Stomach (tissue), 8 donors: ENCODE measurements at regions not wholly inside any gene's neighbourhood (a gene's known extent, or its start where the extent isn't known, plus 50 kb on each side); places are given as distances from the start of the nearest gene placed in this dataset.

Experiments used
- DNase-seq, 2 donors: peaks; one replicate each; pipeline versions ENCODE4 v3.0.0 to v3.0.0-alpha.2; 2013 to 2019
- H3K27ac ChIP-seq, 5 donors: fragments of 200-600 bp in 4 of 5; sonication (generic) in 4 of 5; one replicate each; pipeline ENCODE4 v1.5.1; 2013 to 2019; ENCODE audit warnings: mild to moderate bottlenecking in 1 of 5, moderate library complexity in 1 of 5
- H3K27me3 ChIP-seq, 3 donors: fragments of 200-600 bp; sonication (generic); one replicate each; pipeline ENCODE4 v1.5.1; 2017 to 2019; ENCODE audit warnings: mixed run types in 1 of 3
- H3K36me3 ChIP-seq, 4 donors: fragments of 200-600 bp; sonication (generic); 1 replicate in 3 of 4; 2 replicates in 1 of 4; pipeline ENCODE4 v1.5.1; 2016 to 2019
- H3K4me1 ChIP-seq, 4 donors: fragments of 200-600 bp; sonication (generic); one replicate each; pipeline ENCODE4 v1.5.1; 2016 to 2019
- H3K4me3 ChIP-seq, 4 donors: fragments of 200-600 bp; sonication (generic) in 3 of 4; one replicate each; pipeline ENCODE4 v1.5.1; 2016 to 2019; ENCODE audit warnings: mild to moderate bottlenecking in 1 of 4
- H3K9me3 ChIP-seq, 4 donors: fragments of 200-600 bp; sonication (generic); one replicate each; pipeline ENCODE4 v1.5.1; 2016 to 2019
- EP300 ChIP-seq: sonication (generic); formaldehyde crosslinking; IDR thresholded peaks from one replicate; pipeline ENCODE4 v1.6.1; 2017; ENCODE audit warnings: antibody characterized with exemption
- POLR2A ChIP-seq, 4 donors: fragments of 450-650 bp; IDR thresholded peaks; one replicate each; pipeline ENCODE4 v1.6.1; 2016; ENCODE audit warnings: antibody characterized with exemption in 4 of 4, control low read depth in 2 of 4, mild to moderate bottlenecking in 1 of 4, moderate library complexity in 1 of 4
- POLR2AphosphoS5 ChIP-seq, 3 donors: sonication (generic); formaldehyde crosslinking; IDR thresholded peaks; one replicate each; pipeline ENCODE4 v1.6.1; 2016; ENCODE audit warnings: antibody characterized with exemption in 3 of 3
- WGBS, 5 donors: extraction: QIAGEN DNeasy Blood & Tissue Kit in 3 of 5; methylation state at CpG; one replicate each; pipeline versions ENCODE4 v1.1.5 to v1.1.7; 2013 to 2018; 5-methylcytosine and 5-hydroxymethylcytosine counted together
- intact Hi-C: fragments of 100-400 bp; cut with DNase I; formaldehyde crosslinking; loops from one replicate; pipeline ENCODE4 v1.15.1; 2023; ENCODE audit warnings: low total_unique reads
- TF ChIP-seq, protein P1 (sequence below), 7 experiments: fragments of 450-650 bp in 4 of 7; fragments of 200-600 bp in 3 of 7; sonication (generic) in 3 of 7; IDR thresholded peaks; one replicate each; pipeline ENCODE4 v1.5.1; 2016 to 2019; ENCODE audit warnings: antibody characterized with exemption in 7 of 7, control low read depth in 2 of 7, mild to moderate bottlenecking in 1 of 7
- donor health status: healthy with polysubstance abuse.
- donor health status: Bipolar disorder and iron deficiency.
- donor health status: healthy.

GRCh38 chr3:59690886-59691285 is 641.1 kb upstream of the CFAP20DC start:
- H3K36me3 ChIP-seq = no peaks in the 10 kb centered on the region
- TF ChIP-seq EP300 (no peak), POLR2AphosphoS5 (IDR thresholded peaks at IDR 0.05) (no peak), POLR2A (IDR thresholded peaks at IDR 0.05) (no peak)
- TF ChIP-seq, protein P1, sequence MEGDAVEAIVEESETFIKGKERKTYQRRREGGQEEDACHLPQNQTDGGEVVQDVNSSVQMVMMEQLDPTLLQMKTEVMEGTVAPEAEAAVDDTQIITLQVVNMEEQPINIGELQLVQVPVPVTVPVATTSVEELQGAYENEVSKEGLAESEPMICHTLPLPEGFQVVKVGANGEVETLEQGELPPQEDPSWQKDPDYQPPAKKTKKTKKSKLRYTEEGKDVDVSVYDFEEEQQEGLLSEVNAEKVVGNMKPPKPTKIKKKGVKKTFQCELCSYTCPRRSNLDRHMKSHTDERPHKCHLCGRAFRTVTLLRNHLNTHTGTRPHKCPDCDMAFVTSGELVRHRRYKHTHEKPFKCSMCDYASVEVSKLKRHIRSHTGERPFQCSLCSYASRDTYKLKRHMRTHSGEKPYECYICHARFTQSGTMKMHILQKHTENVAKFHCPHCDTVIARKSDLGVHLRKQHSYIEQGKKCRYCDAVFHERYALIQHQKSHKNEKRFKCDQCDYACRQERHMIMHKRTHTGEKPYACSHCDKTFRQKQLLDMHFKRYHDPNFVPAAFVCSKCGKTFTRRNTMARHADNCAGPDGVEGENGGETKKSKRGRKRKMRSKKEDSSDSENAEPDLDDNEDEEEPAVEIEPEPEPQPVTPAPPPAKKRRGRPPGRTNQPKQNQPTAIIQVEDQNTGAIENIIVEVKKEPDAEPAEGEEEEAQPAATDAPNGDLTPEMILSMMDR (IDR thresholded peaks at IDR 0.05) = no peak
- WGBS, 5 donors = 85 to 95% (median 91%) methylated on average over 2 of the region's 2 CpGs

GRCh38 chr3:59688636-59689035 is 638.8 kb upstream of the CFAP20DC start:
- H3K9me3 ChIP-seq = no peaks in the 10 kb centered on the region
- no peaks in the 10 kb centered on the region for H3K36me3 ChIP-seq
- DNase-seq = peak in 1 of 2 donors; percentile 12
- no peak overlapping the region for H3K4me3 ChIP-seq
- WGBS, 5 donors = 39 to 53% (median 42%) methylated on average over 2 of the region's 2 CpGs
- TF ChIP-seq POLR2AphosphoS5 (IDR thresholded peaks at IDR 0.05) (no peak), POLR2A (IDR thresholded peaks at IDR 0.05) (no peak), EP300 (no peak)
- TF ChIP-seq, protein P1 (IDR thresholded peaks at IDR 0.05) = no peak
- no peaks in the 10 kb centered on the region for H3K4me1 ChIP-seq
- H3K27ac ChIP-seq = no peak overlapping the region
- intact Hi-C loops = no loop called here
- H3K27me3 ChIP-seq = no peaks in the 10 kb centered on the region

More at GRCh38 chr3:59690886-59691285, 641.1 kb upstream of the CFAP20DC start:
- Histone ChIP-seq H3K9me3 (no peaks in the 10 kb centered on the region), H3K27me3 (no peaks in the 10 kb centered on the region), H3K4me1 (no peaks in the 10 kb centered on the region), H3K4me3 (no peak overlapping the region), H3K27ac (no peak overlapping the region)
- DNase-seq = no peak
- intact Hi-C loops = no loop called here

GRCh38 chr3:59685432-59685831 is 635.6 kb upstream of the CFAP20DC start:
- intact Hi-C loops = no loop called here
- TF ChIP-seq POLR2AphosphoS5 (IDR thresholded peaks at IDR 0.05) (no peak), EP300 (no peak), POLR2A (IDR thresholded peaks at IDR 0.05) (no peak)
- TF ChIP-seq, protein P1 (IDR thresholded peaks at IDR 0.05) = no peak
- Histone ChIP-seq H3K4me1 (no peaks in the 10 kb centered on the region), H3K27ac (no peak overlapping the region), H3K27me3 (no peaks in the 10 kb centered on the region), H3K4me3 (no peak overlapping the region), H3K36me3 (no peaks in the 10 kb centered on the region), H3K9me3 (no peaks in the 10 kb centered on the region)
- WGBS, 5 donors = 72 to 90% (median 77%) methylated on average over 3 of the region's 3 CpGs
- peak in 1 of 2 donors; percentile 36 for DNase-seq

DNA sequence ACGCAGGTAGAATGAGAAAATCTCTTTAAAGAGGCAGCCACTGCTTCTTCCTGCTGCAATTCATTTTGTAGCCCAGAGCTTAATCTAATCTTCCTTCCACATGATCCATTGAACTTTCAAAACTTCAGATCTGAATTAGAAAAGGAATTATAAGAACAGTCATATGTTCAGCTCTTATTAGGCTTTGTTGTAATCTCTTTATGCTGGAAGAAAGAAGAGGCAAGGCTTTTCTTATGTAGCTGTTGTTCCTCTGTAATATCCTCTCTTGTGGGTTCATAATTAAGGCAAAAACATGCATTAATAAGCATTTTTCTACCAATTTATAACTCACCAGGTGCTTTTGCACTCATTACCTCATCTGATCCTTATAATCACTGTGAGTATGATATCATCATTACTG is 634.9 kb upstream of the CFAP20DC start:
- Histone ChIP-seq H3K36me3 (no peaks in the 10 kb centered on the region), H3K4me3 (no peak overlapping the region), H3K27me3 (no peaks in the 10 kb centered on the region), H3K27ac (no peak overlapping the region), H3K4me1 (no peaks in the 10 kb centered on the region), H3K9me3 (no peaks in the 10 kb centered on the region)
- DNase-seq = no peak
- TF ChIP-seq POLR2A (IDR thresholded peaks at IDR 0.05) (no peak), POLR2AphosphoS5 (IDR thresholded peaks at IDR 0.05) (no peak), EP300 (no peak)
- TF ChIP-seq, protein P1 (IDR thresholded peaks at IDR 0.05) = no peak
- intact Hi-C loops = no loop called here
- 33 to 70% (median 50%) methylated on average over 1 of the region's 1 CpG for WGBS, 5 donors
